CD14-positive monocyte (primary cell): ENCODE measurements at regions not wholly inside any gene's neighbourhood (a gene's known extent, or its start where the extent isn't known, plus 50 kb on each side); places are given as distances from the start of the nearest gene placed in this dataset.

ENCODE experiments used
- DNase-seq, 3 donors: peaks; one replicate each; pipeline ENCODE4 v3.0.0-alpha.2; 2011 to 2022
- H2AFZ ChIP-seq: 2 replicates; pipeline ENCODE4 v1.6.0; 2012; ENCODE audit warnings: mild to moderate bottlenecking, low read depth, low read length, inconsistent platforms; ENCODE audit not compliant: insufficient read depth, poor library complexity, severe bottlenecking
- H3K27ac ChIP-seq, 2 donors: 1 replicate in 1 of 2; 2 replicates in 1 of 2; pipeline ENCODE4 v1.5.1; 2012 to 2013; ENCODE audit warnings: low read length in 2 of 2, control low read depth in 1 of 2, inconsistent platforms in 1 of 2, low read depth in 1 of 2, mild to moderate bottlenecking in 1 of 2
- H3K27me3 ChIP-seq, 2 donors: one replicate each; pipeline versions ENCODE4 v1.6.0 to v1.6.1; 2011 to 2013; ENCODE audit warnings: low read length in 2 of 2; ENCODE audit not compliant: control insufficient read depth in 2 of 2, insufficient read depth in 2 of 2
- H3K36me3 ChIP-seq, 2 donors: replicated peaks in 1 of 2; 1 replicate in 1 of 2; 2 replicates in 1 of 2; pipeline versions ENCODE4 v1.5.1 to v1.6.1; 2012 to 2013; ENCODE audit warnings: low read length in 2 of 2, control low read depth in 1 of 2, inconsistent platforms in 1 of 2, mild to moderate bottlenecking in 1 of 2; ENCODE audit not compliant: insufficient read depth in 2 of 2, control insufficient read depth in 1 of 2
- H3K4me1 ChIP-seq, 2 donors: 1 replicate in 1 of 2; 2 replicates in 1 of 2; pipeline versions ENCODE4 v1.5.1 to v1.6.1; 2012 to 2013; ENCODE audit warnings: low read length in 2 of 2, control low read depth in 1 of 2, inconsistent platforms in 1 of 2, mild to moderate bottlenecking in 1 of 2, moderate library complexity in 1 of 2; ENCODE audit not compliant: insufficient read depth in 2 of 2, control insufficient read depth in 1 of 2
- H3K4me2 ChIP-seq: replicated peaks from 2 replicates; pipeline ENCODE3; 2012; ENCODE audit warnings: low read length, moderate library complexity, mild to moderate bottlenecking; ENCODE audit not compliant: poor library complexity, severe bottlenecking; ENCODE audit errors: extremely low read depth
- H3K4me3 ChIP-seq, 3 experiments: fragments of 200-600 bp in 1 of 3; sonication (generic) in 1 of 3; replicated peaks in 1 of 3; 1 replicate in 2 of 3; 2 replicates in 1 of 3; pipeline ENCODE4 v1.5.1; 2011 to 2013; ENCODE audit warnings: low read length in 3 of 3, mild to moderate bottlenecking in 3 of 3, control low read depth in 2 of 3, low read depth in 2 of 3, inconsistent platforms in 1 of 3, moderate library complexity in 1 of 3
- H3K79me2 ChIP-seq: 2 replicates; pipeline ENCODE4 v1.6.0; 2012; ENCODE audit warnings: mild to moderate bottlenecking, control low read depth, inconsistent platforms, low read length, moderate library complexity; ENCODE audit not compliant: insufficient read depth
- H3K9ac ChIP-seq: 2 replicates; pipeline ENCODE4 v1.6.0; 2017; ENCODE audit warnings: low read length, mild to moderate bottlenecking; ENCODE audit not compliant: insufficient read depth, poor library complexity, severe bottlenecking
- H3K9me3 ChIP-seq, 2 donors: replicated peaks in 1 of 2; 1 replicate in 1 of 2; 2 replicates in 1 of 2; pipeline versions ENCODE4 v1.5.1 to v1.6.1; 2012 to 2013; ENCODE audit warnings: low read length in 2 of 2, control low read depth in 1 of 2; ENCODE audit not compliant: control insufficient read depth in 1 of 2, insufficient read depth in 1 of 2
- H4K20me1 ChIP-seq: 2 replicates; pipeline ENCODE4 v1.6.0; 2012; ENCODE audit warnings: mild to moderate bottlenecking, low read length, control low read depth, moderate library complexity; ENCODE audit not compliant: insufficient read depth
- H3K27ac Mint-ChIP-seq, 7 donors: one replicate each; pipeline ENCODE4 v1.8.0; 2020; ENCODE audit warnings: mild to moderate bottlenecking in 7 of 7, mixed read lengths in 7 of 7, moderate library complexity in 6 of 7, inconsistent platforms in 2 of 7
- H3K27me3 Mint-ChIP-seq, 3 donors: one replicate each; pipeline ENCODE4 v1.8.0; 2021 to 2022; ENCODE audit warnings: low read depth in 3 of 3, mild to moderate bottlenecking in 3 of 3, mixed read lengths in 3 of 3, moderate library complexity in 3 of 3, inconsistent platforms in 1 of 3
- H3K36me3 Mint-ChIP-seq, 2 donors: one replicate each; pipeline ENCODE4 v1.8.0; 2020; ENCODE audit warnings: mixed read lengths in 2 of 2, inconsistent platforms in 1 of 2, mild to moderate bottlenecking in 1 of 2
- H3K4me1 Mint-ChIP-seq: one replicate; pipeline ENCODE4 v1.8.0; 2020; ENCODE audit warnings: mild to moderate bottlenecking, mixed read lengths
- H3K4me3 Mint-ChIP-seq, 2 donors: one replicate each; pipeline ENCODE4 v1.8.0; 2020; ENCODE audit warnings: mild to moderate bottlenecking in 2 of 2, mixed read lengths in 2 of 2, moderate library complexity in 1 of 2
- H3K9me3 Mint-ChIP-seq, 7 donors: one replicate each; pipeline ENCODE4 v1.8.0; 2020 to 2022; ENCODE audit warnings: mixed read lengths in 7 of 7, mild to moderate bottlenecking in 6 of 7, moderate library complexity in 6 of 7, inconsistent platforms in 2 of 7
- WGBS: methylation state at CpG from one replicate; pipeline ENCODE4 v1.1.5; 2013; ENCODE audit warnings: missing lambda C conversion rate; ENCODE audit not compliant: insufficient coverage; 5-methylcytosine and 5-hydroxymethylcytosine counted together
- intact Hi-C, 2 donors: fragments of 100-400 bp; cut with micrococcal nuclease; formaldehyde crosslinking; loops; one replicate each; pipeline versions ENCODE4 v1.15.0 to v1.15.1; 2023
- TF ChIP-seq, protein P1 (sequence below): fragments of 200-600 bp; IDR thresholded peaks from one replicate; pipeline ENCODE4 v1.8.0; 2022; ENCODE audit warnings: antibody characterized with exemption, mild to moderate bottlenecking

DNA sequence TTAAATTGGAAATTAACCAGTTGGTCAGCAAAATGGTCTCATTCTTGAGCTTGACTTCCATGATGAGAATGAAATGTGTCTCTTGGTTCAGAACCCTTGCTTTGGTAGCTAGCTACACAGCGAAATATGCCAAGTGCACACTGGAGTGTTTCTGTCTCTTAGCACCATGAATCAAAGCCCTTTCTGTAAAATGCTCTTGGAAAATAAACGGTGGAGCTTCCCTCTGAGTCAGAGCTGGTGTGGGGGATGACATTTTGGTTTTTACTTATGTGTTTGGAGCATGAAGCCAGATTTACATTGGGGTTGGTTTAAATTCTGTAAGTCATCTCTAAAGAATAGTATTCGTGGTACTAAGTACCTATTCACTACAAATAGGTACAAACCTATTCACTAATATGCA lies 85.1 kb upstream of the NANOGP8 start:
- no CpG with 5 or more reads among the region's 3 CpGs for WGBS
- no peaks in the 10 kb centered on the region for H3K27me3 ChIP-seq
- no peak overlapping the region for H3K27ac ChIP-seq
- H2AFZ ChIP-seq, result no peak overlapping the region
- no peaks in the 10 kb centered on the region for H3K9me3 ChIP-seq
- DNase-seq, result no peak
- Mint-ChIP-seq H3K9me3 (peaks cover 0 to 3% (median 0%) of the 10 kb centered on the region in 7 donors), H3K27me3 (no peaks in the 10 kb centered on the region), H3K36me3 (no peaks in the 10 kb centered on the region), H3K27ac (no peak overlapping the region), H3K4me1 (no peaks in the 10 kb centered on the region), H3K4me3 (no peak overlapping the region)
- intact Hi-C loops, result no loop called here
- H3K36me3 ChIP-seq, result no peaks in the 10 kb centered on the region
- no peak overlapping the region for H3K4me2 ChIP-seq
- H3K4me3 ChIP-seq, result no peak overlapping the region
- no peaks in the 10 kb centered on the region for H3K4me1 ChIP-seq
- no peaks in the 10 kb centered on the region for H3K79me2 ChIP-seq
- no peaks in the 10 kb centered on the region for H4K20me1 ChIP-seq
- TF ChIP-seq, protein P1, sequence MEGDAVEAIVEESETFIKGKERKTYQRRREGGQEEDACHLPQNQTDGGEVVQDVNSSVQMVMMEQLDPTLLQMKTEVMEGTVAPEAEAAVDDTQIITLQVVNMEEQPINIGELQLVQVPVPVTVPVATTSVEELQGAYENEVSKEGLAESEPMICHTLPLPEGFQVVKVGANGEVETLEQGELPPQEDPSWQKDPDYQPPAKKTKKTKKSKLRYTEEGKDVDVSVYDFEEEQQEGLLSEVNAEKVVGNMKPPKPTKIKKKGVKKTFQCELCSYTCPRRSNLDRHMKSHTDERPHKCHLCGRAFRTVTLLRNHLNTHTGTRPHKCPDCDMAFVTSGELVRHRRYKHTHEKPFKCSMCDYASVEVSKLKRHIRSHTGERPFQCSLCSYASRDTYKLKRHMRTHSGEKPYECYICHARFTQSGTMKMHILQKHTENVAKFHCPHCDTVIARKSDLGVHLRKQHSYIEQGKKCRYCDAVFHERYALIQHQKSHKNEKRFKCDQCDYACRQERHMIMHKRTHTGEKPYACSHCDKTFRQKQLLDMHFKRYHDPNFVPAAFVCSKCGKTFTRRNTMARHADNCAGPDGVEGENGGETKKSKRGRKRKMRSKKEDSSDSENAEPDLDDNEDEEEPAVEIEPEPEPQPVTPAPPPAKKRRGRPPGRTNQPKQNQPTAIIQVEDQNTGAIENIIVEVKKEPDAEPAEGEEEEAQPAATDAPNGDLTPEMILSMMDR, result no peak
- H3K9ac ChIP-seq, result no peak overlapping the region

DNA sequence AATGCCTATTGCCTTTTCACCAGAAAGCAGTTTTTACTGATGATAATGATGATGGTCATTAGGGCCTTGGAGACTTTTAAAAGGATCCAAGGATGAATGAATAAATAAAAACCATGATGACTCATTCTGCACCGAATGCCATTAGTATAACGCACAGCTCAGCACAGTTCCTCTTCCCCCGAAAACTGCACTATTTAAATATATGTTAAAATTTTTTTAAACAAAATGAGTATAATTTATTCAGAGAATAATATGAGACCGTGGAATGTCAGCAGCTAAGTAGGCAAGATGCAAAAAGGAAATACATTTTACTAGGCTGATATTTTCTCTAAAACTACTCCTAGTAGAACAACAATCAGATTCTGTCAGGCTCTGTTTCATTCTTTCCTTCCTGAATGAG lies 83.4 kb upstream of the NANOGP8 start:
- Mint-ChIP-seq H3K27me3 (no peaks in the 10 kb centered on the region), H3K9me3 (peaks cover 0 to 3% (median 0%) of the 10 kb centered on the region in 7 donors)
- no peak for DNase-seq

More for the DNA sequence above, 83.4 kb upstream of the NANOGP8 start:
- H4K20me1 ChIP-seq, result no peaks in the 10 kb centered on the region
- Mint-ChIP-seq H3K4me3 (no peak overlapping the region), H3K4me1 (no peaks in the 10 kb centered on the region), H3K27ac (no peak overlapping the region), H3K36me3 (no peaks in the 10 kb centered on the region)
- TF ChIP-seq, protein P1, result no peak
- no CpG with 5 or more reads among the region's 4 CpGs for WGBS
- H3K9ac ChIP-seq, result no peak overlapping the region
- no peaks in the 10 kb centered on the region for H3K27me3 ChIP-seq
- intact Hi-C loops, result no loop called here
- no peaks in the 10 kb centered on the region for H3K36me3 ChIP-seq
- no peak overlapping the region for H3K4me2 ChIP-seq
- no peaks in the 10 kb centered on the region for H3K4me1 ChIP-seq
- H2AFZ ChIP-seq, result no peak overlapping the region
- H3K9me3 ChIP-seq, result no peaks in the 10 kb centered on the region
- H3K27ac ChIP-seq, result no peak overlapping the region
- no peaks in the 10 kb centered on the region for H3K79me2 ChIP-seq
- no peak overlapping the region for H3K4me3 ChIP-seq
